ENCODE measurements at regions not wholly inside any gene's neighbourhood (a gene's known extent, or its start where the extent isn't known, plus 50 kb on each side); places are given as distances from the start of the nearest gene placed in this dataset.

- TF ChIP-seq CTCF (IDR thresholded peaks at IDR 0.05) (no peak), POLR2A (IDR thresholded peaks at IDR 0.05) (no peak)
Measured at GRCh38 chr20:39719293-39719692, 757.1 kb downstream of the DHX35 start.
